PFSK-1 (cell line): ENCODE measurements at regions not wholly inside any gene's neighbourhood (a gene's known extent, or its start where the extent isn't known, plus 50 kb on each side); places are given as distances from the start of the nearest gene placed in this dataset.

ENCODE experiments used
- FOXP2 ChIP-seq: optimal IDR thresholded peaks from 2 replicates; pipeline ENCODE3; 2011; ENCODE audit warnings: borderline replicate concordance, control low read depth, inconsistent platforms; ENCODE audit not compliant: insufficient read depth; ENCODE audit errors: extremely low read length, extremely low read depth
- POLR2AphosphoS5 ChIP-seq: IDR thresholded peaks from 2 replicates; pipeline ENCODE4 v1.6.1; 2012; ENCODE audit warnings: low read depth, mild to moderate bottlenecking, control low read depth, low read length, moderate library complexity
- REST ChIP-seq, 2 experiments: IDR thresholded peaks; 2 replicates each; pipeline versions ENCODE4 v1.6.1 to v1.8.0; 2011 to 2012; ENCODE audit warnings: low read depth in 2 of 2, low read length in 2 of 2, control low read depth in 1 of 2, inconsistent platforms in 1 of 2, mild to moderate bottlenecking in 1 of 2, moderate library complexity in 1 of 2; ENCODE audit not compliant: insufficient read depth in 1 of 2
- SIN3A ChIP-seq: IDR thresholded peaks from 2 replicates; pipeline ENCODE4 v1.6.1; 2012; ENCODE audit warnings: mild to moderate bottlenecking, low read length, moderate library complexity, borderline replicate concordance; ENCODE audit not compliant: insufficient read depth
- TAF1 ChIP-seq: IDR thresholded peaks from 2 replicates; pipeline ENCODE4 v1.6.1; 2012; ENCODE audit warnings: low read length, control low read depth, borderline replicate concordance; ENCODE audit not compliant: insufficient read depth

- no peak for TF ChIP-seq SIN3A
- no peak for TF ChIP-seq FOXP2
- no peak for TF ChIP-seq TAF1
- TF ChIP-seq POLR2AphosphoS5, result no peak
- no peak for TF ChIP-seq REST (IDR thresholded peaks at IDR 0.05; ENCODE audit: insufficient read depth in 1 of 2, low read depth in 2 of 2, low read length in 2 of 2)
Observed at GRCh38 chr13:62706048-62706447, 1290.4 kb upstream of the PCDH20 start.

- TF ChIP-seq FOXP2, result no peak
- no peak for TF ChIP-seq POLR2AphosphoS5
- no peak for TF ChIP-seq REST (IDR thresholded peaks at IDR 0.05; ENCODE audit: insufficient read depth in 1 of 2, low read depth in 2 of 2, low read length in 2 of 2)
- TF ChIP-seq TAF1, result no peak
- no peak for TF ChIP-seq SIN3A
Observed at GRCh38 chr13:62704875-62705274, 1289.2 kb upstream of the PCDH20 start.

- TF ChIP-seq FOXP2 (no peak), TAF1 (no peak), SIN3A (no peak), POLR2AphosphoS5 (no peak), REST (IDR thresholded peaks at IDR 0.05; ENCODE audit: insufficient read depth in 1 of 2, low read depth in 2 of 2, low read length in 2 of 2) (no peak)
Observed at GRCh38 chr13:62702502-62702901, 1286.9 kb upstream of the PCDH20 start.

GRCh38 chr13:62697701-62698100, 1282.1 kb upstream of the PCDH20 start:
- TF ChIP-seq FOXP2 (no peak), POLR2AphosphoS5 (no peak), REST (IDR thresholded peaks at IDR 0.05; ENCODE audit: insufficient read depth in 1 of 2, low read depth in 2 of 2, low read length in 2 of 2) (no peak), TAF1 (no peak)

- TF ChIP-seq POLR2AphosphoS5, result no peak
- TF ChIP-seq TAF1, result no peak
- no peak for TF ChIP-seq SIN3A
- TF ChIP-seq REST (IDR thresholded peaks at IDR 0.05; ENCODE audit: insufficient read depth in 1 of 2, low read depth in 2 of 2, low read length in 2 of 2), result no peak
- TF ChIP-seq FOXP2, result no peak
Observed at GRCh38 chr13:62696490-62696889, 1280.8 kb upstream of the PCDH20 start.
